ENCODE measurements at regions not wholly inside any gene's neighbourhood (a gene's known extent, or its start where the extent isn't known, plus 50 kb on each side); places are given as distances from the start of the nearest gene placed in this dataset.
"Not testable (repeated sequence)": the region's sequence is repeated elsewhere in the genome, so short reads cannot be mapped to it uniquely, and the experiment has no call there.

- DNase-seq = no peak
Observed at GRCh38 chr3:164080208-164080607, 998.1 kb downstream of the SI start.

- no peak for DNase-seq
Observed at GRCh38 chr3:164064298-164064697, 1014.0 kb downstream of the SI start.

GRCh38 chr3:164060923-164061322 is 1017.4 kb downstream of the SI start:
- no peak for DNase-seq

- no peak for DNase-seq
Observed at GRCh38 chr3:164049847-164050246, 1028.4 kb downstream of the SI start.

- no peak for DNase-seq
Observed at GRCh38 chr3:164048451-164048850, 1029.8 kb downstream of the SI start.

- DNase-seq = no peak
Observed at GRCh38 chr3:164040991-164041390, 1037.3 kb downstream of the SI start.

GRCh38 chr3:164030194-164030593 is 1048.1 kb downstream of the SI start:
- DNase-seq = no peak

- DNase-seq = no peak
Observed at GRCh38 chr3:164024786-164025185, 1053.5 kb downstream of the SI start.

GRCh38 chr3:164023480-164023879 is 1054.8 kb downstream of the SI start:
- no peak for DNase-seq

- no peak for DNase-seq
Observed at GRCh38 chr3:164018500-164018899, 1059.8 kb downstream of the SI start.

GRCh38 chr3:164007765-164008164 is 1070.5 kb downstream of the SI start:
- DNase-seq = no peak

- no peak for DNase-seq
Observed at GRCh38 chr3:164004205-164004604, 1074.1 kb downstream of the SI start.

GRCh38 chr3:164003016-164003415 is 1075.3 kb downstream of the SI start:
- not testable (repeated sequence) for DNase-seq

- no peak for DNase-seq
Observed at GRCh38 chr3:163983940-163984339, 1094.4 kb downstream of the SI start.

GRCh38 chr3:163971861-163972260 is 1106.4 kb downstream of the SI start:
- DNase-seq = no peak

- DNase-seq = no peak
Observed at GRCh38 chr3:163957072-163957471, 1121.2 kb downstream of the SI start.

GRCh38 chr3:163953526-163953925 is 1124.8 kb downstream of the SI start:
- no peak for DNase-seq

- no peak for DNase-seq
Observed at GRCh38 chr3:163952499-163952898, 1125.8 kb downstream of the SI start.

- no peak for DNase-seq
Observed at GRCh38 chr3:163951397-163951987, 1126.8 kb downstream of the SI start.

- no peak for DNase-seq
Observed at GRCh38 chr3:163946785-163947184, 1131.5 kb downstream of the SI start.

- DNase-seq = no peak
Observed at GRCh38 chr3:163943664-163944063, 1134.6 kb downstream of the SI start.

GRCh38 chr3:163939926-163940325 is 1138.4 kb downstream of the SI start:
- DNase-seq = no peak

- DNase-seq = no peak
Observed at GRCh38 chr3:163936543-163936942, 1141.8 kb downstream of the SI start.

- DNase-seq = no peak
Observed at GRCh38 chr3:163935411-163935810, 1142.9 kb downstream of the SI start.

GRCh38 chr3:163929069-163929652 is 1149.1 kb downstream of the SI start:
- DNase-seq = no peak
